Nephron (organoid): ENCODE measurements at regions not wholly inside any gene's neighbourhood (a gene's known extent, or its start where the extent isn't known, plus 50 kb on each side); places are given as distances from the start of the nearest gene placed in this dataset.
A peak's percentile ranks its signal among the peaks of the same experiment; 100 is the strongest.
"Not testable (repeated sequence)": the region's sequence is repeated elsewhere in the genome, so short reads cannot be mapped to it uniquely, and the experiment has no call there.

Source experiments
- H3K27ac Mint-ChIP-seq, 3 experiments: 2 replicates each; pipeline ENCODE4 v1.8.0; 2020; ENCODE audit warnings: mixed read lengths in 3 of 3, mild to moderate bottlenecking in 2 of 3, moderate library complexity in 1 of 3
- H3K27me3 Mint-ChIP-seq: 2 replicates; pipeline ENCODE4 v1.8.0; 2021; ENCODE audit warnings: low read depth, mild to moderate bottlenecking, moderate library complexity, mixed read lengths
- H3K36me3 Mint-ChIP-seq: 2 replicates; pipeline ENCODE4 v1.8.0; 2020; ENCODE audit warnings: low read depth, mixed read lengths
- H3K4me1 Mint-ChIP-seq: 2 replicates; pipeline ENCODE4 v1.8.0; 2020; ENCODE audit warnings: mixed read lengths
- H3K4me3 Mint-ChIP-seq, 3 experiments: 2 replicates each; pipeline ENCODE4 v1.8.0; 2020; ENCODE audit warnings: mild to moderate bottlenecking in 3 of 3, mixed read lengths in 3 of 3, moderate library complexity in 2 of 3
- H3K9me3 Mint-ChIP-seq: 2 replicates; pipeline ENCODE4 v1.8.0; 2020; ENCODE audit warnings: mixed read lengths
- TF ChIP-seq, protein P1 (sequence below), 3 experiments: fragments of 200-600 bp; sonication (generic); IDR thresholded peaks; one replicate each; pipeline ENCODE4 v1.5.0; 2021; ENCODE audit warnings: antibody characterized with exemption in 3 of 3; ENCODE audit not compliant: unreplicated experiment in 3 of 3

DNA sequence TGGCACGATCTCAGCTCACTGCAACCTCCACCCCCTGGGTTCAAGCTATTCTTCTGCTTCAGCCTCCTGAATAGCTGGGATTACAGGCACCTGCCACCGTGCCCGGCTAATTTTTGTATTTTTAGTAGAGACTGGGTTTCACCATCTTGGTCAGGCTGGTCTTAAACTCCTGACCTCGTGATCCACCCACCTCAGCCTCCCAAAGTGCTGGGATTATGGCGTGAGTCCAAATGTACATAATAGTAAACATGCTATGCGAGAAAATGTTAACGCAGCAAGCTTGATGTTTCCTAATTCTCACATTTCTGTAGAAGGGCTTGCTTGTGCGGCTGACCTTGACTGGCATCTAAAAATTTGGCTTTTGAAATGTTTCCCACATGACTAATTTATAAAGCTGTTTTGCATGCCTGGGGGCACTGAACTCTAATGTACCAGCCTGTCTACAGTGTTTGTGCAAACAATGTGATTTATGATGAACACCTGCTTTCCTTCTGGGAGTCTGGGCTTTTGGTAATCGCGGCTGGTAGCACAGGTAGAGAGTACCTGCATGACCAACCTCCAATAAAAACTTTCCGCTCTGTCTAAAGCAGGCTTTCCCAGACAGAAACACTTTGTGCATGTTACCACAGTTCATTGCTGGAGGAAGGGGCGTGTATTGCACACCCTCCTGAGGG, 216.8 kb downstream of the IL15 start:
- Mint-ChIP-seq H3K4me3 (no peak overlapping the region), H3K27me3 (no peaks in the 10 kb centered on the region), H3K4me1 (no peaks in the 10 kb centered on the region), H3K9me3 (peaks cover 9% of the 10 kb centered on the region), H3K27ac (peak overlapping the region in 2 of 3 experiments; percentile 30 to 33), H3K36me3 (no peaks in the 10 kb centered on the region)
- TF ChIP-seq, protein P1, sequence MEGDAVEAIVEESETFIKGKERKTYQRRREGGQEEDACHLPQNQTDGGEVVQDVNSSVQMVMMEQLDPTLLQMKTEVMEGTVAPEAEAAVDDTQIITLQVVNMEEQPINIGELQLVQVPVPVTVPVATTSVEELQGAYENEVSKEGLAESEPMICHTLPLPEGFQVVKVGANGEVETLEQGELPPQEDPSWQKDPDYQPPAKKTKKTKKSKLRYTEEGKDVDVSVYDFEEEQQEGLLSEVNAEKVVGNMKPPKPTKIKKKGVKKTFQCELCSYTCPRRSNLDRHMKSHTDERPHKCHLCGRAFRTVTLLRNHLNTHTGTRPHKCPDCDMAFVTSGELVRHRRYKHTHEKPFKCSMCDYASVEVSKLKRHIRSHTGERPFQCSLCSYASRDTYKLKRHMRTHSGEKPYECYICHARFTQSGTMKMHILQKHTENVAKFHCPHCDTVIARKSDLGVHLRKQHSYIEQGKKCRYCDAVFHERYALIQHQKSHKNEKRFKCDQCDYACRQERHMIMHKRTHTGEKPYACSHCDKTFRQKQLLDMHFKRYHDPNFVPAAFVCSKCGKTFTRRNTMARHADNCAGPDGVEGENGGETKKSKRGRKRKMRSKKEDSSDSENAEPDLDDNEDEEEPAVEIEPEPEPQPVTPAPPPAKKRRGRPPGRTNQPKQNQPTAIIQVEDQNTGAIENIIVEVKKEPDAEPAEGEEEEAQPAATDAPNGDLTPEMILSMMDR (IDR thresholded peaks at IDR 0.05; ENCODE audit: unreplicated experiment in 3 of 3), result no peak

DNA sequence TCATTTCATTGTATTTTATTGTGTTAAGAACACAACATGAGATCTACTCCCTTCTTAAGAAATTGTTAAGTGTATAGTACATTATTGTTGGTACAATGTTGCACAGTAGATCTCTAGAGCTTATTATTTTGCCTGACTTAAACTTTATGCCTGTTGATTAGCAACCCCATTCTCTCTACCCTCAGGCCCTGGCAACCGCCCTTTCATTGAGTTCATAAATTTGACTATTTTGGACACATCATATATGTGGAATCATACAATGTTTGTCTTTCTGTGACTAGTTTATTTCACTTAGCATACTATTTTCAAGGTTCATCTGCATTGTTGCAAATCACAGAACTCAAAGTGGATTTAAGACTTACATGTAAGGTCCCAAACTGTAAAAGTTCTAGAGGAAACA, 222.1 kb downstream of the IL15 start:
- H3K27ac Mint-ChIP-seq, result no peak overlapping the region
- TF ChIP-seq, protein P1 (IDR thresholded peaks at IDR 0.05; ENCODE audit: unreplicated experiment in 3 of 3), result no peak
- no peaks in the 10 kb centered on the region for H3K27me3 Mint-ChIP-seq
- H3K4me1 Mint-ChIP-seq, result no peaks in the 10 kb centered on the region
- H3K36me3 Mint-ChIP-seq, result no peaks in the 10 kb centered on the region
- peaks cover 9% of the 10 kb centered on the region for H3K9me3 Mint-ChIP-seq
- no peak overlapping the region for H3K4me3 Mint-ChIP-seq

DNA sequence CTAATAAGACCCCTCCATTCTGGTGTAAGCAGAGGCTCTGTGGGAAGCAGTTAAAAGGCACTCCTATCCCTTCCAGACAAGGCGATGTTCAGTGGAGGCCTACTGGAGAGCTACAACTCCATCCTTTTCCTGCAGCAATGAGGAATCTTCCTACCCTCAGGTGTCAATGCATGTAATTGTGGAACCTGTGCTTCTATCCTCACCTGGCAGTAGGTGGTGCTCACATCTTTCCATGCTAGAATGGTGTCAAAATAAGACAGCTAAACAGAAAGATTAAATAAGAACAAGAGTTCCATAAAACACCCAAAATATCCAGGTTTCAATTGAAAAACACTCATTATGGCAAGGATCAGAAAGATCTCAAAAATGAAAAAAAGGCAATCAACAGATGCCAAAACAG, 224.6 kb downstream of the IL15 start:
- Mint-ChIP-seq H3K27me3 (no peaks in the 10 kb centered on the region), H3K9me3 (peaks cover 3% of the 10 kb centered on the region), H3K4me1 (no peaks in the 10 kb centered on the region), H3K4me3 (no peak overlapping the region), H3K27ac (no peak overlapping the region), H3K36me3 (no peaks in the 10 kb centered on the region)
- TF ChIP-seq, protein P1 (IDR thresholded peaks at IDR 0.05; ENCODE audit: unreplicated experiment in 3 of 3), result no peak

DNA sequence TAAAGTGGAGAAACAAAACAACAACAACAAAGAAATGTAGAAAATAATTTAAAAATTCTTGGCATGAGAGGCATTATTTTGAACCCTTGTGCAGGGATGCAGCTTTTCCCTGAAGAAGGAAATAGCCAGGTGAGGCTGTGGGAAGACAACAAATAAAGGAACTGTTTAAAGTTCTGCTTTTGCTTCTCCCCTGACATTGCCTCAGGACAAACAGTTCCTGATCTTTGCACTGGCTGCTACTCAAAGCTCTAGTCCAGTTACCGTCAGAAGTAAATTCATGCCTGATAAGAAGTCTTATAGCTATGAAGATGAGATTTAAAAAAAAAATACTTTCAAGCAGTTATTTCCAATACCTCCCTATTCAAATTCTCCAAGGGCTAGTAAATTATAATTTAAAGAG, 233.8 kb downstream of the IL15 start:
- Mint-ChIP-seq H3K4me3 (no peak overlapping the region), H3K4me1 (no peaks in the 10 kb centered on the region), H3K36me3 (no peaks in the 10 kb centered on the region), H3K9me3 (peaks cover 18% of the 10 kb centered on the region), H3K27ac (no peak overlapping the region), H3K27me3 (no peaks in the 10 kb centered on the region)
- TF ChIP-seq, protein P1 (IDR thresholded peaks at IDR 0.05; ENCODE audit: unreplicated experiment in 3 of 3), result no peak

DNA sequence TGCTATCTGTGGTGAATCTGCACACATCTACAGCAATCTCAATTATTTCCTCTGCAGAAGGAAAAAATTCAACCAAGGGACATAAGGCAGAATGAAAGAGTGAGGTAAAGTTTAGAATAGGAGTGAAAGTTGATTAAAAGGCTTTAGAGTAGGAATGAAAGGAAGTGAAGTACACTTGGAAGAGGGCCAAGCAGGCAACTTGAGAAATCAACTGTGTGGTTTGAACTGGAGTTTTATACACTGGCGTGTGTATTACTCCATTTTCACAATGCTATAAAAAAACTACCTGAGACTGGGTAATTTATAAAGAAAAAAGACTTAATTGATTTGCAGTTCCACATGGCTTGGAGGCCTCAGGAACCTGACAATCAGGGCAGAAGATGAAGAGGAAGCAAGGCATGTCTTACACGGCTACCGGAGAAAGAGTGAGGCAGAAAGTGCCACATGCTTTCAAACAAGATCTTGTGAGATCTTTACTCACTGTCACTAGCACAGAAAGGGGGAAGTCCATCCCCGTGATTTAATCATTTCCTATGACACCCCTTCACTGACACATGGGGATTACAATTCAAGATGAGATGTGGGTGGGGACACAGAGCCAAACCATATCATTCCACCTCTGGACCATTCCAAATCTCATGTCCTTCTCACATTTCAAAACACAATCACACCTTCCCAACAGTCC, 234.8 kb downstream of the IL15 start:
- peaks cover 28% of the 10 kb centered on the region for H3K9me3 Mint-ChIP-seq
- no peaks in the 10 kb centered on the region for H3K27me3 Mint-ChIP-seq
- no peak overlapping the region for H3K27ac Mint-ChIP-seq
- TF ChIP-seq, protein P1 (IDR thresholded peaks at IDR 0.05; ENCODE audit: unreplicated experiment in 3 of 3), result no peak
- H3K4me3 Mint-ChIP-seq, result no peak overlapping the region
- no peaks in the 10 kb centered on the region for H3K4me1 Mint-ChIP-seq
- no peaks in the 10 kb centered on the region for H3K36me3 Mint-ChIP-seq

DNA sequence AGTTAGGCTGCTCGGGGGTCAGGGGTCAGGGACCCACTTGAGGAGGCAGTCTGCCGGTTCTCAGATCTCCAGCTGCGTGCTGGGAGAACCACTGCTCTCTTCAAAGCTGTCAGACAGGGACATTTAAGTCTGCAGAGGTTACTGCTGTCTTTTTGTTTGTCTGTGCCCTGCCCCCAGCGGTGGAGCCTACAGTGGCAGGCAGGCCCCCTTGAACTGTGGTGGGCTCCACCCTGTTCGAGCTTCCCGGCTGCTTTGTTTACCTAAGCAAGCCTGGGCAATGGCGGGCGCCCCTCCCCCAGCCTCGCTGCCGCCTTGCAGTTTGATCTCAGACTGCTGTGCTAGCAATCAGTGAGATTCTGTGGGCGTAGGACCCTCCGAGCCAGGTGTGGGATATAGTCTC, 246.3 kb downstream of the IL15 start:
- H3K4me1 Mint-ChIP-seq, H3K9me3 Mint-ChIP-seq, H3K36me3 Mint-ChIP-seq, H3K27ac Mint-ChIP-seq, H3K4me3 Mint-ChIP-seq, H3K27me3 Mint-ChIP-seq: not testable (repeated sequence)
